Progenitor cell of endocrine pancreas (in vitro differentiated cells): ENCODE measurements at regions not wholly inside any gene's neighbourhood (a gene's known extent, or its start where the extent isn't known, plus 50 kb on each side); places are given as distances from the start of the nearest gene placed in this dataset.

Source experiments
- DNase-seq: peaks from one replicate; pipeline ENCODE4 v3.0.0; 2021; ENCODE audit warnings: low spot score; ENCODE audit not compliant: unreplicated experiment
- H3K27ac Mint-ChIP-seq: 2 replicates; pipeline ENCODE4 v1.8.0; 2021; ENCODE audit warnings: mild to moderate bottlenecking, moderate library complexity, mixed read lengths
- H3K27me3 Mint-ChIP-seq: 2 replicates; pipeline ENCODE4 v1.8.0; 2021; ENCODE audit warnings: mixed read lengths
- H3K36me3 Mint-ChIP-seq: 2 replicates; pipeline ENCODE4 v1.8.0; 2022; ENCODE audit warnings: mixed read lengths; ENCODE audit not compliant: insufficient read depth
- H3K4me1 Mint-ChIP-seq: 2 replicates; pipeline ENCODE4 v1.8.0; 2021; ENCODE audit warnings: low read depth, mixed read lengths
- H3K4me3 Mint-ChIP-seq: 2 replicates; pipeline ENCODE4 v1.8.0; 2021; ENCODE audit warnings: low read depth, mild to moderate bottlenecking, moderate library complexity, mixed read lengths
- H3K9me3 Mint-ChIP-seq: 2 replicates; pipeline ENCODE4 v1.8.0; 2021; ENCODE audit warnings: low read depth, mixed read lengths
- TF ChIP-seq, protein P1 (sequence below): fragments of 200-600 bp; sonication (generic); IDR thresholded peaks from one replicate; pipeline ENCODE4 v1.5.0; 2021; ENCODE audit warnings: antibody characterized with exemption, mild to moderate bottlenecking; ENCODE audit not compliant: unreplicated experiment

DNA sequence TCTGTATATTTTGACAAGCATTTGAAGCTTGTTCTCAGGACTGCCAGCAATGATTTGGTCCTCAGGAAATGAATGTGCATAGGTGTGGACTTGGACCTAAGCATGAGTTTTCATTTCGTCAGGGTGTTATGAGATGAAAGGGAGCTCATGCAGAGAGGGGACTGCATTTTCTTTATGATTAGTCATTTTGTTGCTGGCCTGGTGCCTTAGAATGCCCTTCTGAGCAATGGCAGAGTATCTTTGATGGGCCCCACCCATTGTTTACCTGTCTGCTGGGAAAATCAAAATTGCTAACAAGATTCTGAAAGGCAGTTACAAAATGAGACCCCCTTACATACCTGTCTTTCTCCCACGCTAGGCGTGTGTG is 51.5 kb upstream of the MTHFD1L start:
- no peaks in the 10 kb centered on the region for H3K9me3 Mint-ChIP-seq
- H3K36me3 Mint-ChIP-seq = peaks cover 32% of the 10 kb centered on the region
- TF ChIP-seq, protein P1, sequence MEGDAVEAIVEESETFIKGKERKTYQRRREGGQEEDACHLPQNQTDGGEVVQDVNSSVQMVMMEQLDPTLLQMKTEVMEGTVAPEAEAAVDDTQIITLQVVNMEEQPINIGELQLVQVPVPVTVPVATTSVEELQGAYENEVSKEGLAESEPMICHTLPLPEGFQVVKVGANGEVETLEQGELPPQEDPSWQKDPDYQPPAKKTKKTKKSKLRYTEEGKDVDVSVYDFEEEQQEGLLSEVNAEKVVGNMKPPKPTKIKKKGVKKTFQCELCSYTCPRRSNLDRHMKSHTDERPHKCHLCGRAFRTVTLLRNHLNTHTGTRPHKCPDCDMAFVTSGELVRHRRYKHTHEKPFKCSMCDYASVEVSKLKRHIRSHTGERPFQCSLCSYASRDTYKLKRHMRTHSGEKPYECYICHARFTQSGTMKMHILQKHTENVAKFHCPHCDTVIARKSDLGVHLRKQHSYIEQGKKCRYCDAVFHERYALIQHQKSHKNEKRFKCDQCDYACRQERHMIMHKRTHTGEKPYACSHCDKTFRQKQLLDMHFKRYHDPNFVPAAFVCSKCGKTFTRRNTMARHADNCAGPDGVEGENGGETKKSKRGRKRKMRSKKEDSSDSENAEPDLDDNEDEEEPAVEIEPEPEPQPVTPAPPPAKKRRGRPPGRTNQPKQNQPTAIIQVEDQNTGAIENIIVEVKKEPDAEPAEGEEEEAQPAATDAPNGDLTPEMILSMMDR = no peak
- H3K27me3 Mint-ChIP-seq = no peaks in the 10 kb centered on the region
- H3K4me1 Mint-ChIP-seq = peaks cover 4% of the 10 kb centered on the region
- no peak for DNase-seq
- H3K4me3 Mint-ChIP-seq = no peak overlapping the region
- peak overlapping the region; percentile 53 for H3K27ac Mint-ChIP-seq
